Vagina (tissue), 2 donors: ENCODE measurements at regions not wholly inside any gene's neighbourhood (a gene's known extent, or its start where the extent isn't known, plus 50 kb on each side); places are given as distances from the start of the nearest gene placed in this dataset.

Experiments used
- DNase-seq, 2 donors: peaks; one replicate each; pipeline ENCODE4 v3.0.0-alpha.2; 2017; ENCODE audit errors: extremely low spot score in 2 of 2
- H3K27ac ChIP-seq: fragments of 200-600 bp; sonication (generic); one replicate; pipeline ENCODE4 v1.5.1; 2019
- H3K27me3 ChIP-seq: fragments of 200-600 bp; sonication (generic); one replicate; pipeline ENCODE4 v1.5.1; 2019
- H3K36me3 ChIP-seq, 2 donors: fragments of 200-600 bp; sonication (generic); one replicate each; pipeline ENCODE4 v1.5.1; 2017 to 2019
- H3K4me1 ChIP-seq: fragments of 200-600 bp; sonication (generic); one replicate; pipeline ENCODE4 v1.5.1; 2019
- H3K4me3 ChIP-seq, 2 donors: fragments of 200-600 bp; sonication (generic); 1 replicate in 1 of 2; 2 replicates in 1 of 2; pipeline ENCODE4 v1.5.1; 2016 to 2019
- H3K9me3 ChIP-seq: fragments of 200-600 bp; sonication (generic); one replicate; pipeline ENCODE4 v1.5.1; 2019
- POLR2A ChIP-seq, 2 donors: fragments of 450-650 bp; IDR thresholded peaks; one replicate each; pipeline ENCODE4 v1.6.1; 2017; ENCODE audit warnings: antibody characterized with exemption in 2 of 2, mild to moderate bottlenecking in 2 of 2, moderate library complexity in 2 of 2
- POLR2AphosphoS5 ChIP-seq, 2 donors: sonication (generic); formaldehyde crosslinking; IDR thresholded peaks; one replicate each; pipeline ENCODE4 v1.9.0; 2017; ENCODE audit warnings: antibody characterized with exemption in 2 of 2, mild to moderate bottlenecking in 2 of 2, low read depth in 1 of 2; ENCODE audit not compliant: insufficient read depth in 1 of 2
- intact Hi-C: fragments of 100-400 bp; cut with DNase I; formaldehyde crosslinking; loops from one replicate; pipeline ENCODE4 v1.15.1; 2023
- TF ChIP-seq, protein P1 (sequence below), 3 experiments: fragments of 450-650 bp in 2 of 3; fragments of 200-600 bp in 1 of 3; sonication (generic) in 1 of 3; IDR thresholded peaks; one replicate each; pipeline ENCODE4 v1.5.1; 2017 to 2019; ENCODE audit warnings: antibody characterized with exemption in 3 of 3, mild to moderate bottlenecking in 2 of 3, moderate library complexity in 2 of 3

DNA sequence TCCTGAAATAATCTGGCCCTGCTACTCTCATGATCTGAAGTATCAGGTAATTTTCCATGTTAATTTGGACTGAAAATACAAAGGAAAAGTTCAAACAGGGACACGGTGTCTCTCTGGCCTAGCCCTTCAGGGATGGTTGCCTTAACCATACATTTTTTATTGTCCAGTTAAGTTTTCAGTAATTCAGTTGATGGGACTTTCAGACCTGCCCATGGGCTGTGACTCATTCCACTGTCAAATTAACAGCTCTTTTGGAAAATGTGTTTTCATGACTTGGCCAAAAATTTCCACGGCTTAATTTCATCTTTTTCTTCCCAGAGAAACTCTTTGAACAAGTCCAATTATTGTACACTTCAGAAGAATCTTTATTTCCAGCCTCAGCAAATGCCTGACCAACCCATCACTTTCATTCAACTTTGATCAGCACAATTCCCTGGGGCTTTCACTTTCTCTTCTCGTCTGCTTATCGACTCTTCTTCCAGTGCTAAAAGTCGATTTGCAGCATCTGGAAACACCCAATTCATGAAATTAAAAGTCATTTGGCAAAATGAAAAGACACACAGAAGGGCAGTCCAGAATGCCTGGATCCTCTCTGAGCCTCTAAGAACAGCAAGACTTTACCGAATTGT is 293.9 kb downstream of the RAB28 start:
- DNase-seq, result no peak
- H3K27me3 ChIP-seq, result no peaks in the 10 kb centered on the region
- H3K27ac ChIP-seq, result no peak overlapping the region
- no peak overlapping the region for H3K4me3 ChIP-seq
- TF ChIP-seq, protein P1, sequence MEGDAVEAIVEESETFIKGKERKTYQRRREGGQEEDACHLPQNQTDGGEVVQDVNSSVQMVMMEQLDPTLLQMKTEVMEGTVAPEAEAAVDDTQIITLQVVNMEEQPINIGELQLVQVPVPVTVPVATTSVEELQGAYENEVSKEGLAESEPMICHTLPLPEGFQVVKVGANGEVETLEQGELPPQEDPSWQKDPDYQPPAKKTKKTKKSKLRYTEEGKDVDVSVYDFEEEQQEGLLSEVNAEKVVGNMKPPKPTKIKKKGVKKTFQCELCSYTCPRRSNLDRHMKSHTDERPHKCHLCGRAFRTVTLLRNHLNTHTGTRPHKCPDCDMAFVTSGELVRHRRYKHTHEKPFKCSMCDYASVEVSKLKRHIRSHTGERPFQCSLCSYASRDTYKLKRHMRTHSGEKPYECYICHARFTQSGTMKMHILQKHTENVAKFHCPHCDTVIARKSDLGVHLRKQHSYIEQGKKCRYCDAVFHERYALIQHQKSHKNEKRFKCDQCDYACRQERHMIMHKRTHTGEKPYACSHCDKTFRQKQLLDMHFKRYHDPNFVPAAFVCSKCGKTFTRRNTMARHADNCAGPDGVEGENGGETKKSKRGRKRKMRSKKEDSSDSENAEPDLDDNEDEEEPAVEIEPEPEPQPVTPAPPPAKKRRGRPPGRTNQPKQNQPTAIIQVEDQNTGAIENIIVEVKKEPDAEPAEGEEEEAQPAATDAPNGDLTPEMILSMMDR (IDR thresholded peaks at IDR 0.05), result no peak
- TF ChIP-seq POLR2A (IDR thresholded peaks at IDR 0.05) (no peak), POLR2AphosphoS5 (IDR thresholded peaks at IDR 0.05; ENCODE audit: insufficient read depth in 1 of 2, low read depth in 1 of 2) (no peak)
- no peaks in the 10 kb centered on the region for H3K9me3 ChIP-seq
- H3K4me1 ChIP-seq, result no peaks in the 10 kb centered on the region
- H3K36me3 ChIP-seq, result no peaks in the 10 kb centered on the region
- intact Hi-C loops, result no loop called here

DNA sequence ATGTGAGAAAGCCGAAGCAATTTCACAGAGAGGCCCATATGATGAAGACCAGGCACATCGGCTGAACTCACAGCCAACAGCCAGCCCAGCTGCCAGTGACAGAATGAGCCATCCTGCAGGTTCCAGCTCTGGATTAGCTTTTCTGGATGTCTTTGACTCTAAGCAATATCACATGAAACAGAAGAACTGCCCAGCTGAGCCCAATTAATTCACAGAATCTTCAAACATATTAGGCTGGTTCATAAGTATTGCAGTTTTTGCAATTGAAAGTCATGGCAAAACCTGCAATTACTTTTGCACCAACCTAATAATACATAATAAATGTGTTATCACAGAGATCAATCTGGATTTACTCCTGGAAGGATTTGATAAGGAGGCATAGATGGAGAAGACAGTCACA is 299.9 kb downstream of the RAB28 start:
- Histone ChIP-seq H3K4me3 (no peak overlapping the region), H3K36me3 (no peaks in the 10 kb centered on the region), H3K27ac (no peak overlapping the region), H3K4me1 (no peaks in the 10 kb centered on the region), H3K27me3 (no peaks in the 10 kb centered on the region), H3K9me3 (no peaks in the 10 kb centered on the region)
- DNase-seq, result no peak
- intact Hi-C loops, result no loop called here
- TF ChIP-seq POLR2AphosphoS5 (IDR thresholded peaks at IDR 0.05; ENCODE audit: insufficient read depth in 1 of 2, low read depth in 1 of 2) (no peak), POLR2A (IDR thresholded peaks at IDR 0.05) (no peak)
- TF ChIP-seq, protein P1 (IDR thresholded peaks at IDR 0.05), result no peak

DNA sequence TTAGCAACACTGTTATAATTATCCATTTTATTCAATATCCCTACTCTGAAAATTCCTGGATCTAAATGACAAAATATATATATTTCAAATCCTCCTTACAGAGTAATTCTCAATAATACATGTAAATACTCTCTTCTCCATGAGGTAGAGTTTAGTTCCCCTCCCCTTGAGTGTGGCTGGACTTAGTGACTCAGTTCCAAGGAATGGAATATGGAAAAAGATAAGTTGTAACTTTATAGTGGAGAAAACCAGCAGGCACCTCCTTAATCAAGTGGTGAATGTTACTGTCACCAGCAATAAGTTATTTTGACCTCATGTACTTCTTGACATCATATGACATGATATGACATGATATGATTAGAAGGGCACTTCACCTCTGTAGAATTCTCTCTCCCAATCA is 302.0 kb downstream of the RAB28 start:
- DNase-seq, result no peak
- no peak overlapping the region for H3K27ac ChIP-seq
- no peak for TF ChIP-seq POLR2A (IDR thresholded peaks at IDR 0.05)
- intact Hi-C loops, result no loop called here
- H3K27me3 ChIP-seq, result no peaks in the 10 kb centered on the region
- no peak overlapping the region for H3K4me3 ChIP-seq
- no peaks in the 10 kb centered on the region for H3K9me3 ChIP-seq
- no peaks in the 10 kb centered on the region for H3K36me3 ChIP-seq
- no peaks in the 10 kb centered on the region for H3K4me1 ChIP-seq

DNA sequence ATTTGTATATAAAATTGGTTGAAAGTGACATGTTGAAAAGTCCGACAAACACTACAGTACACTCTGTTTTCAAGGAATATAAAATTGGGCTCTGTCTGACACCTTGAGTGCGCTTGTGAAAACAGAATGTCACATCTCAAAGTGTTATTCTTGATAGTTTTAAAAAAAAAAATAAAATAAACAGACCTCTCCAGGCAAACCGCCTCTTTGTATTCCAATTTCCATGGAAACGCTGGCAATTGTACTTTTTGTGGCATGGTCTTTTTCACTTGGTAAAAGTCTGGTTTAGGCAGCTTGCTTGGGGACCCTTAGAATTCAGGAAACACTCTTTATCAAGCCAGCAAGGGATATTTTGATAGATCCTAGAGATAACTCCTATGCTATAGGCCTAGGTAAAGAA is 302.5 kb downstream of the RAB28 start:
- no peak for DNase-seq
- no peaks in the 10 kb centered on the region for H3K4me1 ChIP-seq
- TF ChIP-seq POLR2A (IDR thresholded peaks at IDR 0.05), result no peak
- no peaks in the 10 kb centered on the region for H3K36me3 ChIP-seq
- H3K27me3 ChIP-seq, result no peaks in the 10 kb centered on the region
- H3K27ac ChIP-seq, result no peak overlapping the region
- intact Hi-C loops, result no loop called here
- no peaks in the 10 kb centered on the region for H3K9me3 ChIP-seq
- no peak overlapping the region for H3K4me3 ChIP-seq

DNA sequence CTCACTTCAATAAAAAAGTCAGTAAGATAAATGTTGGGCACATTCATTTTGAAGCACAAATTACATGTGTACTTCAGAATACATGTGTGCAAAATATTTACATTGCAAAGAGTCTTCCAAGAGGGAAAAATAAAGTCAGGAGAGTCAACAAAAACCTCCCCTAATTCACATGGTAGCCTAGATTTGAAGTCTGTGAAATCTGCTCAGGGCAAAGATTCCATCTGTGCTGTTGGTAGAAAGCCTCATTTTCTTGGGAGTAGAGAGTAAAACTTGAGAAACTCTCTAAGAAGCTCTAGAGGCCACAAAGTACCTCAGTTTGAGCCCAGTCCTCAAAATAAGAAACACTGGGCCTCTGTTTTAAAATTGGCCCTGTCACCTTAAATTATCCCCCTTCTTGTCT is 303.4 kb downstream of the RAB28 start:
- no peak overlapping the region for H3K27ac ChIP-seq
- H3K4me3 ChIP-seq, result no peak overlapping the region
- H3K36me3 ChIP-seq, result no peaks in the 10 kb centered on the region
- no peak for DNase-seq
- H3K4me1 ChIP-seq, result no peaks in the 10 kb centered on the region
- no peaks in the 10 kb centered on the region for H3K9me3 ChIP-seq
- TF ChIP-seq, protein P1 (IDR thresholded peaks at IDR 0.05), result no peak
- TF ChIP-seq POLR2AphosphoS5 (IDR thresholded peaks at IDR 0.05; ENCODE audit: insufficient read depth in 1 of 2, low read depth in 1 of 2) (no peak), POLR2A (IDR thresholded peaks at IDR 0.05) (no peak)
- intact Hi-C loops, result no loop called here
- H3K27me3 ChIP-seq, result no peaks in the 10 kb centered on the region

DNA sequence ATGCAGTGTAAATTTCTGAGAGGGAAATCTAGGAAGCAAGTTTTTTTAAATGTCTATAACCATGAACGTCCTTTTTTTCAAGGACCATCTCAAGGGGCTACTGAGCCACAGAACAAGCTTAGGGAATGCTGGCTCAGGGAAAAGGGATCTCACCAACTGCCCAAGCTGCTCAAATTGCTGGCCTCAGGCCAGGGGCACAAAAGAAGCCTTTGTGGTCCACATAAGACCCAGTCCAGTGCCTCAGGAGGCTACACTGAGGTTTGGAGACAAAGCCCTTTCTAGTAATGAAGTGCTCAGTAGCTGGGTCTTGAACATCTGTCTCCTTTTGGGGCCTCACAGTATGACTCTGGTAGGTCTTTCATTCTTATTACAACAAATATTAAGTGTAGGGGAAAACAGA is 305.5 kb downstream of the RAB28 start:
- intact Hi-C loops, result no loop called here
- peaks cover 10% of the 10 kb centered on the region for H3K4me1 ChIP-seq
- H3K4me3 ChIP-seq, result no peak overlapping the region
- H3K36me3 ChIP-seq, result no peaks in the 10 kb centered on the region
- H3K9me3 ChIP-seq, result no peaks in the 10 kb centered on the region
- no peaks in the 10 kb centered on the region for H3K27me3 ChIP-seq
- no peak for TF ChIP-seq POLR2AphosphoS5 (IDR thresholded peaks at IDR 0.05; ENCODE audit: insufficient read depth in 1 of 2, low read depth in 1 of 2)
- no peak for TF ChIP-seq POLR2A (IDR thresholded peaks at IDR 0.05)
- TF ChIP-seq, protein P1 (IDR thresholded peaks at IDR 0.05), result no peak
- no peak overlapping the region for H3K27ac ChIP-seq
- DNase-seq, result no peak
